Neural progenitor cell (in vitro differentiated cells): ENCODE measurements at regions not wholly inside any gene's neighbourhood (a gene's known extent, or its start where the extent isn't known, plus 50 kb on each side); places are given as distances from the start of the nearest gene placed in this dataset.

Experiments used
- DNase-seq: peaks from one replicate; pipeline ENCODE4 v3.0.0-alpha.2; 2016; ENCODE audit warnings: low spot score
- H2AFZ ChIP-seq: fragments of 200-600 bp; sonication (generic); replicated peaks from 2 replicates; pipeline ENCODE4 v1.6.1; 2016; ENCODE audit warnings: antibody characterized with exemption
- H3F3A ChIP-seq: fragments of 200-600 bp; sonication (generic); 2 replicates; pipeline ENCODE4 v1.6.1; 2016; ENCODE audit warnings: antibody characterized with exemption, low read depth
- H3K27ac ChIP-seq: fragments of 200-600 bp; sonication (generic); 2 replicates; pipeline ENCODE4 v1.5.1; 2016; ENCODE audit warnings: mild to moderate bottlenecking
- H3K27me3 ChIP-seq: fragments of 200-600 bp; sonication (generic); 2 replicates; pipeline ENCODE4 v1.6.1; 2016; ENCODE audit warnings: mild to moderate bottlenecking, moderate library complexity
- H3K36me3 ChIP-seq: fragments of 200-600 bp; sonication (generic); 2 replicates; pipeline ENCODE4 v1.5.1; 2016
- H3K4me1 ChIP-seq: fragments of 200-600 bp; sonication (generic); 2 replicates; pipeline ENCODE4 v1.6.1; 2016; ENCODE audit warnings: mixed run types
- H3K4me2 ChIP-seq: fragments of 200-600 bp; sonication (generic); 2 replicates; pipeline ENCODE4 v1.6.1; 2016
- H3K4me3 ChIP-seq: fragments of 200-600 bp; sonication (generic); 2 replicates; pipeline ENCODE4 v1.5.1; 2016
- H3K79me2 ChIP-seq: fragments of 200-600 bp; sonication (generic); 2 replicates; pipeline ENCODE4 v1.6.1; 2016; ENCODE audit warnings: low read depth
- H3K9ac ChIP-seq: fragments of 200-600 bp; sonication (generic); 2 replicates; pipeline ENCODE4 v1.6.1; 2016
- H3K9me3 ChIP-seq: fragments of 200-600 bp; sonication (generic); 2 replicates; pipeline ENCODE4 v1.5.1; 2016; ENCODE audit warnings: low read depth
- H4K20me1 ChIP-seq: fragments of 200-600 bp; sonication (generic); 2 replicates; pipeline ENCODE4 v1.6.1; 2016; ENCODE audit warnings: low read depth
- H3K27ac Mint-ChIP-seq: 3 replicates; pipeline ENCODE4 v1.8.0; 2021; ENCODE audit warnings: mixed read lengths
- H3K27me3 Mint-ChIP-seq: 2 replicates; pipeline ENCODE4 v1.8.0; 2022; ENCODE audit warnings: low read depth, mild to moderate bottlenecking, inconsistent platforms, moderate library complexity, mixed read lengths; ENCODE audit not compliant: insufficient read depth
- H3K36me3 Mint-ChIP-seq: 3 replicates; pipeline ENCODE4 v1.8.0; 2021; ENCODE audit warnings: mixed read lengths
- H3K4me1 Mint-ChIP-seq: 3 replicates; pipeline ENCODE4 v1.8.0; 2021; ENCODE audit warnings: mixed read lengths
- H3K4me3 Mint-ChIP-seq: 3 replicates; pipeline ENCODE4 v1.8.0; 2021; ENCODE audit warnings: mild to moderate bottlenecking, moderate library complexity, mixed read lengths
- H3K9me3 Mint-ChIP-seq: 3 replicates; pipeline ENCODE4 v1.8.0; 2020; ENCODE audit warnings: mixed read lengths
- CTCF ChIP-seq: fragments of 200-600 bp; sonication (generic); IDR thresholded peaks from 2 replicates; pipeline ENCODE4 v1.5.1; 2017; ENCODE audit warnings: antibody characterized with exemption, mild to moderate bottlenecking
- EZH2 ChIP-seq: fragments of 200-600 bp; sonication (generic); IDR thresholded peaks from 2 replicates; pipeline ENCODE4 v1.6.1; 2017; ENCODE audit warnings: antibody characterized with exemption, mild to moderate bottlenecking, moderate library complexity
- EZH2phosphoT487 ChIP-seq: fragments of 200-600 bp; sonication (generic); IDR thresholded peaks from 2 replicates; pipeline ENCODE4 v1.6.1; 2017; ENCODE audit warnings: antibody characterized with exemption

- Histone ChIP-seq H3K79me2 (no peaks in the 10 kb centered on the region), H3K4me3 (no peak overlapping the region), H3K4me2 (no peak overlapping the region), H3K9ac (no peak overlapping the region), H2AFZ (no peak overlapping the region), H3K27ac (no peak overlapping the region), H3F3A (no peaks in the 10 kb centered on the region), H4K20me1 (no peaks in the 10 kb centered on the region), H3K36me3 (no peaks in the 10 kb centered on the region), H3K9me3 (no peaks in the 10 kb centered on the region), H3K4me1 (peaks cover 4% of the 10 kb centered on the region), H3K27me3 (no peaks in the 10 kb centered on the region)
- Mint-ChIP-seq H3K4me1 (peaks cover 18% of the 10 kb centered on the region), H3K4me3 (no peak overlapping the region), H3K36me3 (no peaks in the 10 kb centered on the region), H3K27ac (peak overlapping the region; percentile 85), H3K9me3 (no peaks in the 10 kb centered on the region), H3K27me3 (peaks cover 8% of the 10 kb centered on the region)
- TF ChIP-seq EZH2phosphoT487 = no peak
- TF ChIP-seq CTCF = no peak
- no peak for TF ChIP-seq EZH2
- DNase-seq = no peak
Observed at GRCh38 chr6:44563397-44563796, 175.9 kb downstream of the CDC5L start.

- Mint-ChIP-seq H3K9me3 (no peaks in the 10 kb centered on the region), H3K27ac (no peak overlapping the region), H3K36me3 (no peaks in the 10 kb centered on the region), H3K27me3 (peaks cover 8% of the 10 kb centered on the region), H3K4me1 (peaks cover 4% of the 10 kb centered on the region), H3K4me3 (no peak overlapping the region)
- Histone ChIP-seq H3F3A (no peaks in the 10 kb centered on the region), H3K4me2 (no peak overlapping the region), H3K36me3 (no peaks in the 10 kb centered on the region), H2AFZ (no peak overlapping the region), H4K20me1 (no peaks in the 10 kb centered on the region), H3K27me3 (no peaks in the 10 kb centered on the region), H3K79me2 (no peaks in the 10 kb centered on the region), H3K9me3 (no peaks in the 10 kb centered on the region), H3K27ac (no peak overlapping the region), H3K9ac (no peak overlapping the region), H3K4me3 (no peak overlapping the region), H3K4me1 (peaks cover 4% of the 10 kb centered on the region)
- TF ChIP-seq EZH2 (no peak), CTCF (no peak), EZH2phosphoT487 (no peak)
- DNase-seq = no peak
Observed at GRCh38 chr6:44564906-44565524, 177.5 kb downstream of the CDC5L start.

GRCh38 chr6:44567406-44567805 lies 179.9 kb downstream of the CDC5L start:
- Histone ChIP-seq H4K20me1 (no peaks in the 10 kb centered on the region), H3K9me3 (no peaks in the 10 kb centered on the region), H3K36me3 (no peaks in the 10 kb centered on the region), H3K79me2 (no peaks in the 10 kb centered on the region), H2AFZ (no peak overlapping the region), H3K27ac (no peak overlapping the region), H3K9ac (no peak overlapping the region), H3K4me1 (no peaks in the 10 kb centered on the region), H3K27me3 (no peaks in the 10 kb centered on the region), H3F3A (no peaks in the 10 kb centered on the region), H3K4me3 (no peak overlapping the region), H3K4me2 (no peak overlapping the region)
- H3K27ac Mint-ChIP-seq = no peak overlapping the region
- H3K4me3 Mint-ChIP-seq = no peak overlapping the region
- no peaks in the 10 kb centered on the region for H3K4me1 Mint-ChIP-seq
- no peak for DNase-seq
- no peaks in the 10 kb centered on the region for H3K36me3 Mint-ChIP-seq
- H3K27me3 Mint-ChIP-seq = peaks cover 4% of the 10 kb centered on the region
- TF ChIP-seq CTCF = no peak
- no peak for TF ChIP-seq EZH2
- TF ChIP-seq EZH2phosphoT487 = no peak
- peaks cover 3% of the 10 kb centered on the region for H3K9me3 Mint-ChIP-seq
